ENCODE measurements at regions not wholly inside any gene's neighbourhood (a gene's known extent, or its start where the extent isn't known, plus 50 kb on each side); places are given as distances from the start of the nearest gene placed in this dataset.

GRCh38 chr3:153852355-153852754 is 268.8 kb upstream of the ARHGEF26 start:
- Histone ChIP-seq H3K9me3 (replicated peaks; ENCODE audit: control insufficient read depth, insufficient read depth, low read length) (no peaks in the 10 kb centered on the region), H3K79me2 (ENCODE audit: control insufficient read depth, insufficient read depth, low read length) (no peaks in the 10 kb centered on the region), H3K9me1 (replicated peaks; ENCODE audit: control insufficient read depth, extremely low read depth, insufficient read depth, low read length) (no peaks in the 10 kb centered on the region), H3K27ac (ENCODE audit: insufficient read depth, low read depth, low read length) (no peak overlapping the region), H3K4me3 (replicated peaks in 1 of 3; ENCODE audit: insufficient read depth in 1 of 3, low read depth in 1 of 3, low read length in 3 of 3) (no peak overlapping the region), H2AFZ (ENCODE audit: low read depth, low read length) (no peak overlapping the region), H3K4me2 (ENCODE audit: insufficient read depth, low read length) (no peak overlapping the region), H3K36me3 (ENCODE audit: control insufficient read depth in 2 of 2, extremely low read depth in 1 of 2, insufficient read depth in 2 of 2, low read length in 2 of 2) (no peaks in the 10 kb centered on the region), H3K4me1 (ENCODE audit: control insufficient read depth, extremely low read depth, insufficient read depth, low read length) (no peaks in the 10 kb centered on the region), H4K20me1 (replicated peaks; ENCODE audit: control insufficient read depth, extremely low read depth, insufficient read depth, low read length) (no peaks in the 10 kb centered on the region), H3K27me3 (ENCODE audit: control insufficient read depth in 2 of 2, insufficient read depth in 2 of 2, low read length in 2 of 2) (no peaks in the 10 kb centered on the region), H3K9ac (replicated peaks; ENCODE audit: extremely low read depth, insufficient read depth, low read length) (no peak overlapping the region)
- TF ChIP-seq CTCF (IDR thresholded peaks at IDR 0.05; ENCODE audit: extremely low read depth in 1 of 2, insufficient read depth in 1 of 2, low read depth in 1 of 2, low read length in 2 of 2) (no peak), POLR2A (IDR thresholded peaks at IDR 0.05; ENCODE audit: low read depth, low read length) (no peak), EZH2 (IDR thresholded peaks at IDR 0.05; ENCODE audit: borderline replicate concordance, low read depth, low read length, severe bottlenecking) (no peak), MYC (IDR thresholded peaks at IDR 0.05; ENCODE audit: low read depth, low read length) (no peak), GATA2 (IDR thresholded peaks at IDR 0.05; ENCODE audit: insufficient read depth, insufficient read length, low read depth, low read length) (no peak), JUN (IDR thresholded peaks at IDR 0.05; ENCODE audit: borderline replicate concordance, insufficient read depth, insufficient read length, low read depth) (no peak), FOS (IDR thresholded peaks at IDR 0.05; ENCODE audit: borderline replicate concordance, insufficient read depth, low read length) (no peak), MAX (IDR thresholded peaks at IDR 0.05; ENCODE audit: insufficient read depth, insufficient read length) (no peak), POLR2AphosphoS5 (IDR thresholded peaks at IDR 0.05; ENCODE audit: insufficient read depth, low read depth, low read length) (no peak)
- CTCF ChIA-PET = no interaction called here
- POLR2A ChIA-PET = no interaction called here
- FAIRE-seq (no peak), DNase-seq (ENCODE audit: low read depth, low spot score) (no peak)
- intact Hi-C loops (cut with micrococcal nuclease) (no loop called here), dilution Hi-C loops (cut with MboI; ENCODE audit: extremely low pct_ligation_motif_present, low sequenced_read_pairs) (no loop called here)
- BruUV-seq (replicated peaks) = no TSS peak
